Lung (tissue), 11 donors: ENCODE measurements at regions not wholly inside any gene's neighbourhood (a gene's known extent, or its start where the extent isn't known, plus 50 kb on each side); places are given as distances from the start of the nearest gene placed in this dataset.

Experiments used
- ATAC-seq: fragments of 200-7000 bp; cut with Tn5 transposase; one replicate; pipeline ENCODE4 v1.9.1; 2020; ENCODE audit warnings: moderate number of reproducible peaks; ENCODE audit not compliant: insufficient read depth, low FRiP score
- DNase-seq, 3 donors: peaks; one replicate each; pipeline ENCODE4 v3.0.0-alpha.2; 2013 to 2017
- H3K27ac ChIP-seq, 2 donors: one replicate each; pipeline ENCODE4 v1.5.1; 2013; ENCODE audit warnings: mild to moderate bottlenecking in 2 of 2, moderate library complexity in 2 of 2, control low read depth in 1 of 2, inconsistent platforms in 1 of 2, low read depth in 1 of 2, low read length in 1 of 2
- H3K27me3 ChIP-seq, 3 donors: one replicate each; pipeline ENCODE4 v1.5.1; 2013; ENCODE audit warnings: low read length in 2 of 3; ENCODE audit not compliant: control insufficient read depth in 3 of 3, insufficient read depth in 3 of 3
- H3K36me3 ChIP-seq, 4 donors: one replicate each; pipeline ENCODE4 v1.5.1; 2013; ENCODE audit warnings: low read length in 4 of 4, mild to moderate bottlenecking in 1 of 4, moderate library complexity in 1 of 4; ENCODE audit not compliant: control insufficient read depth in 4 of 4, insufficient read depth in 4 of 4
- H3K4me1 ChIP-seq, 5 donors: one replicate each; pipeline ENCODE4 v1.5.1; 2013; ENCODE audit warnings: low read length in 5 of 5, mild to moderate bottlenecking in 2 of 5, moderate library complexity in 1 of 5; ENCODE audit not compliant: control insufficient read depth in 5 of 5, insufficient read depth in 5 of 5
- H3K4me3 ChIP-seq: one replicate; pipeline ENCODE4 v1.5.1; 2013; ENCODE audit warnings: mild to moderate bottlenecking, control low read depth, moderate library complexity
- H3K9ac ChIP-seq, 2 donors: one replicate each; pipeline ENCODE4 v1.5.1; 2013; ENCODE audit warnings: low read length in 2 of 2, control low read depth in 1 of 2; ENCODE audit not compliant: insufficient read depth in 1 of 2
- H3K9me3 ChIP-seq, 4 donors: one replicate each; pipeline ENCODE4 v1.5.1; 2013; ENCODE audit warnings: low read length in 3 of 4, mild to moderate bottlenecking in 1 of 4, moderate library complexity in 1 of 4; ENCODE audit not compliant: control insufficient read depth in 4 of 4, insufficient read depth in 3 of 4
- CTCF ChIP-seq: IDR thresholded peaks from 2 replicates; pipeline ENCODE4 v1.5.1; 2012; ENCODE audit warnings: mild to moderate bottlenecking; ENCODE audit errors: control extremely low read depth, extremely low read depth
- WGBS, 2 donors: extraction: QIAGEN DNeasy Blood & Tissue Kit; methylation state at CpG; one replicate each; pipeline ENCODE4 v1.1.7; 2013; 5-methylcytosine and 5-hydroxymethylcytosine counted together
- donor health status: control.
- donor health status: control.
- donor health status: Bipolar disorder and iron deficiency.
- donor health status: healthy.
- donor health status: DM: yes; HTN: yes; CAD: no.

- H3K4me3 ChIP-seq: no peak overlapping the region
- ATAC-seq (no peak), DNase-seq (no peak)
- H3K27me3 ChIP-seq: peaks cover 0 to 3% (median 0%) of the 10 kb centered on the region in 3 donors
- 88 to 90% methylated on average over 11 of the region's 11 CpGs for WGBS, 2 donors
- no peak overlapping the region for H3K27ac ChIP-seq
- TF ChIP-seq CTCF: no peak
- H3K9ac ChIP-seq: no peak overlapping the region
- no peaks in the 10 kb centered on the region for H3K36me3 ChIP-seq
- H3K9me3 ChIP-seq: no peaks in the 10 kb centered on the region
- H3K4me1 ChIP-seq: no peaks in the 10 kb centered on the region
Measured at GRCh38 chr22:48398181-48398905, 1429.3 kb downstream of the BRD1 start.

- TF ChIP-seq CTCF: no peak
- DNase-seq (no peak), ATAC-seq (no peak)
- no peak overlapping the region for H3K9ac ChIP-seq
- no peaks in the 10 kb centered on the region for H3K4me1 ChIP-seq
- no peaks in the 10 kb centered on the region for H3K36me3 ChIP-seq
- peaks cover 0 to 3% (median 0%) of the 10 kb centered on the region in 3 donors for H3K27me3 ChIP-seq
- no peak overlapping the region for H3K27ac ChIP-seq
- H3K4me3 ChIP-seq: no peak overlapping the region
- H3K9me3 ChIP-seq: no peaks in the 10 kb centered on the region
- 85 to 88% methylated on average over 16 of the region's 16 CpGs for WGBS, 2 donors
Measured at GRCh38 chr22:48397531-48398180, 1430.0 kb downstream of the BRD1 start.

GRCh38 chr22:48396785-48397530 is 1430.7 kb downstream of the BRD1 start:
- no peak for TF ChIP-seq CTCF
- Histone ChIP-seq H3K27me3 (peaks cover 0 to 3% (median 0%) of the 10 kb centered on the region in 3 donors), H3K36me3 (no peaks in the 10 kb centered on the region), H3K9me3 (no peaks in the 10 kb centered on the region), H3K27ac (no peak overlapping the region), H3K9ac (no peak overlapping the region), H3K4me1 (no peaks in the 10 kb centered on the region), H3K4me3 (no peak overlapping the region)
- 85% methylated on average over 31 of the region's 31 CpGs for WGBS, 2 donors
- ATAC-seq (no peak), DNase-seq (peak in 1 of 3 donors; percentile 6)
